ENCODE measurements at regions not wholly inside any gene's neighbourhood (a gene's known extent, or its start where the extent isn't known, plus 50 kb on each side); places are given as distances from the start of the nearest gene placed in this dataset.

DNA sequence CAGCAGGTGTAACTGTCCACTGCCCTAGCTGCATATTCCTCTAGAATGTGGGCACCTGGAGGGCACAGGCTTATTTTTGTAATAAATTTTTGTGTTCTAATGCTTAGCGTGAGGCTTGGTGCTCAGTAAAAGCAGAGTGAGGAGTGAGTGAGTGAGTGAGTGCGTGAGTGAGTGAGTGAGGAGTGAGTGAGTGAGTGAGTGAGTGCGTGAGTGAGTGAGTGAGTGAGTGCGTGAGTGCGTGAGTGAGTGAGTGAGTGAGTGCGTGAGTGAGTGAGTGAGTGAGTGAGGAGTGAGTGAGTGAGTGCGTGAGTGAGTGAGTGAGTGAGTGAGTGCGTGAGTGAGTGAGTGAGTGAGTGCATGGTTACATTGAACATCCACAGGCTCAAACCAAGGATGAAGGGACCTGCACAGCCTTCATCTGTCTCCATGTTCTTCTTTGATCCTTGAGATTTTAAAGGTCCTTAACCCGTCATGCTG lies 371.5 kb downstream of the MED10 start:
- TF ChIP-seq CBX5 (IDR thresholded peaks at IDR 0.05; ENCODE audit: low read depth, low read length) (no peak), JUND (IDR thresholded peaks at IDR 0.05; ENCODE audit: low read length) (no peak), TCF12 (IDR thresholded peaks at IDR 0.05; ENCODE audit: low read depth, low read length) (no peak), RFX5 (IDR thresholded peaks at IDR 0.05; ENCODE audit: borderline replicate concordance, low read depth, low read length) (no peak), POLR2A (IDR thresholded peaks at IDR 0.05; ENCODE audit: control extremely low read depth in 1 of 2, low read depth in 2 of 2, low read length in 2 of 2) (no peak)
- TF ChIP-seq, protein P1, sequence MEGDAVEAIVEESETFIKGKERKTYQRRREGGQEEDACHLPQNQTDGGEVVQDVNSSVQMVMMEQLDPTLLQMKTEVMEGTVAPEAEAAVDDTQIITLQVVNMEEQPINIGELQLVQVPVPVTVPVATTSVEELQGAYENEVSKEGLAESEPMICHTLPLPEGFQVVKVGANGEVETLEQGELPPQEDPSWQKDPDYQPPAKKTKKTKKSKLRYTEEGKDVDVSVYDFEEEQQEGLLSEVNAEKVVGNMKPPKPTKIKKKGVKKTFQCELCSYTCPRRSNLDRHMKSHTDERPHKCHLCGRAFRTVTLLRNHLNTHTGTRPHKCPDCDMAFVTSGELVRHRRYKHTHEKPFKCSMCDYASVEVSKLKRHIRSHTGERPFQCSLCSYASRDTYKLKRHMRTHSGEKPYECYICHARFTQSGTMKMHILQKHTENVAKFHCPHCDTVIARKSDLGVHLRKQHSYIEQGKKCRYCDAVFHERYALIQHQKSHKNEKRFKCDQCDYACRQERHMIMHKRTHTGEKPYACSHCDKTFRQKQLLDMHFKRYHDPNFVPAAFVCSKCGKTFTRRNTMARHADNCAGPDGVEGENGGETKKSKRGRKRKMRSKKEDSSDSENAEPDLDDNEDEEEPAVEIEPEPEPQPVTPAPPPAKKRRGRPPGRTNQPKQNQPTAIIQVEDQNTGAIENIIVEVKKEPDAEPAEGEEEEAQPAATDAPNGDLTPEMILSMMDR (IDR thresholded peaks at IDR 0.05; ENCODE audit: control extremely low read depth in 1 of 3, insufficient read depth in 1 of 3, low read depth in 1 of 3, low read length in 3 of 3), result no peak

Data from H1 (cell line).